ENCODE measurements at regions not wholly inside any gene's neighbourhood (a gene's known extent, or its start where the extent isn't known, plus 50 kb on each side); places are given as distances from the start of the nearest gene placed in this dataset.

- no peak for DNase-seq (ENCODE audit: low read depth in 2 of 2)
Measured at GRCh38 chr5:3736466-3736865, 140.8 kb downstream of the IRX1 start.

DNA sequence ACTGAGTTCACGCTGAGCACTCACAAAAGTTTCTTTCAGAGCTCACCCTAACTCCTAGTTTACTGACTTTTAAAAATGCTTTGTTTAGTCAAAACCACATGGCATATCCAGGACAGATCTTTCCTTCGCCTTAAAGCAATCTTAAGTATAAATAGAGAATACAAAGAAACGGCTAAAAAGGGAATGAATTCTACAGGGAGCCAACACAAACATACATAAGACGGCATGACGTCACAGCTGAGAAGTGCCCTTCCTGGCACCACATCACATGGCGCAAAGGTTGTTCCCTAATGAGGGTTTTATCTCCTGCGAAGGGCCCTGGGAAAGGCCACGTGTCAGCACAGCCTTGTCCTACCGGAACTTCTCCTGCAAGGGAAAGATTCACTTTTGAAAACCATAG is 141.3 kb downstream of the IRX1 start:
- DNase-seq (ENCODE audit: low read depth in 2 of 2) = no peak

DNA sequence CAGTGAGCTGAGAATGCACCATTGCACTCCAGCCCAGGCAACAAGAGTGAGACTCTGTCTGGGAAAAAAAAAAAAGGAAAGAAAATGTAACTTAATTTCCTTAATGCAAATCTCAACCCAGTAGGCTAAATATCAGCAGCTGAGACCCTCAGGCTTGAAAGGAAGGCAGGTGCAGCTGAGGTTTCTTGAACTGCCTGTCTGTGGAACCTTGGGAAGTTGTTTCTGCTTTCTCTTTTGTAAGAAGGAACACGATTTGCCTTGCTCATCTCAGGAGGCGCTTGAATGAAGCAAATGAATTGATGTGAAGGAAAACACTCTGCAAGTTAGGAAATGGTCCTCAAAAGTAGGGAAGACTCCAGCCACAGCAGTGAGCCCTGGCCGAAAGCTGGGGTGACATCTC is 143.3 kb downstream of the IRX1 start:
- DNase-seq (ENCODE audit: low read depth in 2 of 2) = no peak

- no peak for DNase-seq (ENCODE audit: low read depth in 2 of 2)
Measured at GRCh38 chr5:3740546-3741373, 145.1 kb downstream of the IRX1 start.

GRCh38 chr5:3741374-3741770 is 145.7 kb downstream of the IRX1 start:
- no peak for DNase-seq (ENCODE audit: low read depth in 2 of 2)

- no peak for DNase-seq (ENCODE audit: low read depth in 2 of 2)
Measured at GRCh38 chr5:3742750-3743149, 147.1 kb downstream of the IRX1 start.

DNA sequence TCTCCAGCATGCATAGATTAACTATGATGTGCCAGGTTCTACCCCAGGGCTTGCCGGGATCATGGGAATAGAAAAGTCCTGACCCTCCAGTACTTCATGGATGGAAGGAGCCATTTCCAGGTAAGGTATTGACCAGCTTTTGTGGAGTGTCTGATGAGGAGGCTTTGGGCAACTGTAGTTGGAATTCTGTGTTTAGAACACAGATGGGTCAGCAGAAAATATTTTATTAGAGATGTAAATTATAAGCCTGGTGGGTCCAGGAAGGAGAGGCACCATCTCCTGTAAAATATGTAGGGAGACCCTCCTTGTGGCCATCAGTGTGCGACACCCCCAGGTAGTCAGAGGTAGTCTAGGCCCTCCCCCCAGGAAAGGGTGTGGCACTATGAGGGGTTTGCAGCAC is 156.2 kb downstream of the IRX1 start:
- no peak for DNase-seq (ENCODE audit: low read depth in 2 of 2)

GRCh38 chr5:3778000-3778550 is 182.4 kb downstream of the IRX1 start:
- no peak for DNase-seq (ENCODE audit: low read depth in 2 of 2)

DNA sequence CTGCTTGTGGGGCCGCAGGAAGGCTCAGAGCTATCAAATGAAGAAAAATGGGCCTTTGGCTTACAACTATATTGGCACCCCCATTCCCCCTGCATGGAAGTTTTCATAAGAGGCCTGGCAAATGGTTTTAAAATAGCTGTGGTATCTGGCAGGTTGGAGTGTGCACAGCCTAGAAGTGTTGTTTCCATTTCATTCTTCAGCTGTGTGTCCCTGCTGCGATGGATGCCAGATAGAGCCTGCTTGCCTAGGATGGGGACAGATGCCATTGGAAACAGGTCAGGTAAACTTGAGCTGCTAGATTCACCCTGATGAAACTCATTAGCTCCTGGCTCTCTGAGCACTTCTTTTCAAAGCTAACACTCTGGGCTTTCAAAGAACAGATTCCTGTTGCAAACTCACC is 183.3 kb downstream of the IRX1 start:
- no peak for DNase-seq (ENCODE audit: low read depth in 2 of 2)

GRCh38 chr5:3780278-3780677 is 184.6 kb downstream of the IRX1 start:
- DNase-seq (ENCODE audit: low read depth in 2 of 2) = no peak

DNA sequence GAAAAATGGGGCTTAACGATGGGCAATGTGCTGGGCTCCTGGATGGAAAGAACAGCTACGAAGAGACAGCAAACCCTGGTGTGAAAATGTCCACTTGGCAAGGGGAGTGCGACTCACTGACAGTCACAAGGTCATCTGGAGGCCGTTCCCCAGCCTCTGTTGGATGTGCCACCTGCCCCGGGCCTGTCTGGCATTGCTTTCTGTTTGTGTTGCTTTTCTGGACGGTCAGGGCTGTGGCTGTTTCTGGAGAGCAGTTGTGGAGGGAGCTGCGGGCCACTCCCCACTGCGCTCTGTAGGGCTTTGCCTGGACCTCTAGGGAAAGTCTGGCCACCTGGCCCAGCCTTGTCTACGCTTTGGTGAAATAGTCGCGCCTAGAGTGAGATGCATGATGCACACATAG is 185.3 kb downstream of the IRX1 start:
- DNase-seq (ENCODE audit: low read depth in 2 of 2) = no peak

GRCh38 chr5:3784854-3785253 is 189.2 kb downstream of the IRX1 start:
- no peak for DNase-seq (ENCODE audit: low read depth in 2 of 2)

GRCh38 chr5:3786165-3786564 is 190.5 kb downstream of the IRX1 start:
- no peak for DNase-seq (ENCODE audit: low read depth in 2 of 2)

GRCh38 chr5:3786891-3787430 is 191.3 kb downstream of the IRX1 start:
- no peak for DNase-seq (ENCODE audit: low read depth in 2 of 2)

GRCh38 chr5:3787604-3788003 is 192.0 kb downstream of the IRX1 start:
- DNase-seq (ENCODE audit: low read depth in 2 of 2) = no peak

DNA sequence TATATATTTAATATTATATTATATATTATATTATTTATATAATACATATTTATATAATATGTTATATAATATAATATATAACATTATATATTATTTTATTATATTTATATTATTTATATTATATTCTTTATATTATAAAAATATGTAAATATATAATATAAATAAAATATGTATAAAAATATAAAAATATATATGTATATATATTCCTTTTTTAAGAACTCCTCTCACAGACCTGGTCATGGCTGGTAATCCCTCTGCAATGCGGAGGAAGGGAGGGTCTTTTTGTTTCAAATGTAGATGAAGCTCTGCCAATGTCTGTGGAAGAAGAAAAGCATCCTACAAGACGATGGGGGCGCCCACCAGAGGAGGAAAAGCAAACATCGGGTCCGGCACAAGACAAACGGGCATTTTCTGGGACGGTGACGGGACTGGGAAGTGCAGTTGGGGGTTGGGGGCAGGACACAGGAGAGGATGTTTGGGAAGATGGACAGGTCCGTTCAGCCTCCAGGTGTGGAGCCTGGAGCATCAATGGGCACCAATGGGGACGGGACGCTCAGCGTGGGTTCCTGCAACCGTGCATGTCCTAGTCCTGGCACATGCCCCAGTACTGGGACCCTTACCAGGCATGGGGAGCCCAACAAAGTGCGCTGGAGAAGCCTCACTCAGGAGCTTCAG is 194.0 kb downstream of the IRX1 start:
- DNase-seq (ENCODE audit: low read depth in 2 of 2) = no peak

DNA sequence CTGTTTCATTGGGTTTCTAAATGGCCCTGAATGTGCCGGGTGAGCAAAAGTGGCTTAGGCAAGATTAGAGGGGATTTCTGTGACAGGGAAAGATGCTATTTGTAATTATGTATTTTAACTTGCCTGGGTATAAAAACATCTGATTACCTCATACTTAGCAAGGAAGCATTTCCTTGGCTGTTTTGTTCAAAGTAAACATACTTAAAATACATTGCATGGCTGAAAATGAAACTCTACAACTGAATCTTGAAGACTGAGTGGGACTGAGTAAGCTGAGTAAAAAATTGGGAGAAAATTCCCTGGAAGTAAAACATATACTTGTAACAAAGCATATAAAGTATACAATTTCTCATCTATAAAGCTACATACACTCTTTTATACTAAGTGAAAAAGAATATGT is 197.5 kb downstream of the IRX1 start:
- DNase-seq (ENCODE audit: low read depth in 2 of 2) = no peak

DNA sequence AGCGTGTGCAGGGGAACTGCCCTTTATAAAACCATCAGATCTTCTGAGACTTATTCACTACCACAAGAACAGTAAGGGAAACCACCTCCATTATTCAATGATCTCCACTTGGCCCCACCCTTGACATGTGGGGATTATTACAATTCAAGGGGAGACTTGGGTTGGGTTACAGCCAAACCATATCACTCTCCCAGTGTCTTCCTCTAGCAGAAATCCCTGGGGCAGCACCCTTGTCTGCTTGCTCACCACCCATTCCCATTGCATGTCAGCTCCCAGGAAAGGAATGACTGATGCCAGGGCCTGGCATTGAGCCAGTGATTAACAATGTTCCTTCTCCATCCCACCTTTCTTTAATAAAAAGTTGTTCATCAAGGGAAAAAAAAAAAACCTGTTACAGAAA is 199.0 kb downstream of the IRX1 start:
- DNase-seq (ENCODE audit: low read depth in 2 of 2) = no peak

- no peak for DNase-seq (ENCODE audit: low read depth in 2 of 2)
Measured at GRCh38 chr5:3796736-3797135, 201.1 kb downstream of the IRX1 start.

- no peak for DNase-seq (ENCODE audit: low read depth in 2 of 2)
Measured at GRCh38 chr5:3801967-3802366, 206.3 kb downstream of the IRX1 start.

GRCh38 chr5:3809455-3809854 is 213.8 kb downstream of the IRX1 start:
- DNase-seq (ENCODE audit: low read depth in 2 of 2) = no peak

GRCh38 chr5:3811116-3811515 is 215.5 kb downstream of the IRX1 start:
- no peak for DNase-seq (ENCODE audit: low read depth in 2 of 2)

DNA sequence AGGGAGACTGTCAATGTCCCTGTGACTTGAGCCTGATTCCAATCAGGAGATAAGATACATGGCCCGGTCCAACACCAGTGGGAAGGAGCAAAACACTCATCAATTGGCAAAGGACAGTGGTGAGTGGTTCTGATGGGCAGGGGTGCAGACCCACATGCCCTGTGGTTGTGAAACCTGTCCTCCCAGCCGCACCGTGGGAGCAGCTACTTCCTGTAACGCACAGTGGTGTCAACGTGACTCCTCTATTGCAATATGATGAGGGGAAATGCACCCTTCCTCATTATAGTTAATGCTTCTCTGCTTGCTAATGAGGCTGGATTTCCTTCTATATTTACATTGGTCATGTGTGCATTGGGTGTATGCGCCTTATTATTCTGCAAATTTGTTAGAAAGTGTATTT is 223.0 kb downstream of the IRX1 start:
- no peak for DNase-seq (ENCODE audit: low read depth in 2 of 2)

All from stimulated activated CD4-positive, alpha-beta T cell treated with anti-CD3 and anti-CD28 coated beads, Interleukin-15, amount 100 ng/mL, for 48 hours (primary cell).